SJCRH30 (cell line): ENCODE measurements at regions not wholly inside any gene's neighbourhood (a gene's known extent, or its start where the extent isn't known, plus 50 kb on each side); places are given as distances from the start of the nearest gene placed in this dataset.
"Not testable (repeated sequence)": the region's sequence is repeated elsewhere in the genome, so short reads cannot be mapped to it uniquely, and the experiment has no call there.

Experiments used
- DNase-seq, 2 experiments: peaks; one replicate each; pipeline ENCODE4 v3.0.0-alpha.2; 2015 to 2020
- H3K27ac ChIP-seq: fragments of 250-450 bp; sonication (Bioruptor Pico); 2 replicates; pipeline ENCODE4 v1.5.1; 2020; ENCODE audit warnings: mild to moderate bottlenecking, moderate library complexity
- H3K27me3 ChIP-seq: fragments of 250-450 bp; sonication (Bioruptor Pico); 2 replicates; pipeline ENCODE4 v1.5.1; 2020; ENCODE audit warnings: mild to moderate bottlenecking, moderate library complexity
- H3K36me3 ChIP-seq: fragments of 250-450 bp; sonication (Bioruptor Pico); 2 replicates; pipeline ENCODE4 v1.5.1; 2020; ENCODE audit warnings: mild to moderate bottlenecking, moderate library complexity
- H3K4me1 ChIP-seq: fragments of 250-450 bp; sonication (Bioruptor Pico); 2 replicates; pipeline ENCODE4 v1.5.1; 2020; ENCODE audit warnings: mild to moderate bottlenecking, moderate library complexity
- H3K4me3 ChIP-seq: fragments of 250-450 bp; sonication (Bioruptor Pico); 2 replicates; pipeline ENCODE4 v1.5.1; 2020; ENCODE audit warnings: mild to moderate bottlenecking, moderate library complexity
- H3K9me3 ChIP-seq: fragments of 250-450 bp; sonication (Bioruptor Pico); replicated peaks from 2 replicates; pipeline ENCODE4 v1.5.1; 2020; ENCODE audit warnings: mild to moderate bottlenecking, moderate library complexity

DNA sequence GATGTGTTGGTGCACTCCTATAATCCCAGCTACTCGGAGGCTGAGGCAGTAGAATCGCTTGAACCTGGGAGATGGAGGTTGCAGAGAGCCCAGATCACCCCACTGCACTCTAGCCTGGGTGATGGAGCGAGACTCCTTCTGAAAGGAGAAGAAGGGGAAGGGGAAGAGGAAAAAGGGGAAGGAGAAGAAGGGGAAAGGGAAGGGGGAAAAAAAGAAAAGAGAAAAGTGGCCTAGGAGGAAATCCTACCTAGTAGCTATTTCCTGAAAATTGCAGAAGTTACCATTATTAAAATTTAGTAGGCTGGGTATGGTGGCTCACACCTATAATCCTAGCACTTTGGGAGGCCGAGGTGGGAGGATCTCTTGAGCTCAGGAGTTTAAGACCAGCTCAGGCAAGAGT, 67.4 kb downstream of the ARRDC3 start:
- no peak overlapping the region for H3K4me3 ChIP-seq
- no peak overlapping the region for H3K27ac ChIP-seq
- no peaks in the 10 kb centered on the region for H3K27me3 ChIP-seq
- H3K36me3 ChIP-seq = no peaks in the 10 kb centered on the region
- peaks cover 44% of the 10 kb centered on the region for H3K4me1 ChIP-seq
- DNase-seq = no peak
- 0 out of 2 replicates have a peak, but pooled peaks cover 3% of the 10 kb centered on the region for H3K9me3 ChIP-seq

DNA sequence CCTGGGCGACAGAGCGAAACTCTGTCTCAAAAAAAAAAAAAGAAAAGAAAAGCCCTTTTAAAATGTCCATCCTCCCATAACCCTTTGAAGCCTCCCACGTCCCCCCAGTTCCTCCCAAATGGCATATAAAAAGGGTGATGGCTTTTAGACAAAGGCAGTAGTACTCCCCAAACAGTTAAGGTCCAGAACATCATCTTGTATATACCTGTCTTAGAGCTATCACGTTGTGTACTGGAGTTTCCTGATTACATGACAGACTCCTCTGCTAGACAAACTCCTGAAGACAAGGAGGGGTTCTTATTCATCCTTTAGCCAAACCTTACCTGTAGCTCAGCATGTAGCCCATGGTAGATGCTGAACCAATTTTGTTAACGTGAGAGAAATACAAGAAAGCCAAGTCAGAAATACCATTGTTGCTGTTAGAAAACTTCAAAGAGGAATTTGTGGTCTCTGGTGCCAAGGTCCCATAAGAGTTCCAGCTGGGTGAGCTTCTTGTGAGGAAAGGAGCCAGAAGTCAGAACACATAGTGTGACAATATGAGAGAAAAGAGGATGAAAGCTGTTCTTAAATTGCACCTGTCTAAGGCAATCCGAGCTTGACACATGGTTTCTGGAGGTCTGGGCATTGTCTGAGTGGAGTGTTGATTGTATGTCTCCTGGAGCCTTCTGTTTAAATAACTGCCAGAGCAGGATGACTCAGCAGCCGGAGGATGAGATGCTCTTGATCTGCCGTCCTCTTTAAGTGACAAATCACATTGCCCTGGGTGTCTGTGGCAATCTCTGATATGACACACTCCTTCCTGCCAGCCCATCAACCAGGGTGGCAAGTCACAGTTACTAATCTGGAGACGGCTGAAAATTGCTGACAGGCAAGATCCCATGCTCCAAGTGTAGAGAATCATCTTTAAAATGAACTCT, 69.1 kb downstream of the ARRDC3 start:
- Histone ChIP-seq H3K4me1 (peaks cover 44% of the 10 kb centered on the region), H3K36me3 (no peaks in the 10 kb centered on the region), H3K9me3 (no peaks in the 10 kb centered on the region), H3K27me3 (no peaks in the 10 kb centered on the region), H3K27ac (peak overlapping the region; percentile 78), H3K4me3 (peak overlapping the region; percentile 8)
- peak; percentile 82 to 90 for DNase-seq

DNA sequence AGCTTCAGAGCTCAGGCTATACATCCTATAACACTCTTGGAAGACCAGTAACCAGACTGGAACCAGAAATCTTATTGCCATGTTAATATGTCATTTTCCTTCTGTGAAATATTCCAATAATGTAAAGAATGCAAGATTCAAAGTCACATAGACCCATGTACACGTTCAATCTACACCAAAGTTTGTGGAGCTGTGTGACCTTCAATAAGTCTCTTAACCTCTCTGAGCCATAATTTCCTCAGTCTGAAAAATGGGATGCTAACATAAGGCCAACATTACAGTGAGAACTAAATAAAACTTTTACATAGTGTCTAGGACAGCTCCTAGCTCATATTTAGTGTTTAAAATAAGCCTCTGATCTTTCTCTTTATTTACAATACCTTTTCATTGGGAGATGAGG, 70.4 kb downstream of the ARRDC3 start:
- peaks cover 44% of the 10 kb centered on the region for H3K4me1 ChIP-seq
- peak overlapping the region; percentile 78 for H3K27ac ChIP-seq
- H3K9me3 ChIP-seq = no peaks in the 10 kb centered on the region
- no peak overlapping the region for H3K4me3 ChIP-seq
- H3K36me3 ChIP-seq = no peaks in the 10 kb centered on the region
- H3K27me3 ChIP-seq = no peaks in the 10 kb centered on the region
- DNase-seq = no peak

DNA sequence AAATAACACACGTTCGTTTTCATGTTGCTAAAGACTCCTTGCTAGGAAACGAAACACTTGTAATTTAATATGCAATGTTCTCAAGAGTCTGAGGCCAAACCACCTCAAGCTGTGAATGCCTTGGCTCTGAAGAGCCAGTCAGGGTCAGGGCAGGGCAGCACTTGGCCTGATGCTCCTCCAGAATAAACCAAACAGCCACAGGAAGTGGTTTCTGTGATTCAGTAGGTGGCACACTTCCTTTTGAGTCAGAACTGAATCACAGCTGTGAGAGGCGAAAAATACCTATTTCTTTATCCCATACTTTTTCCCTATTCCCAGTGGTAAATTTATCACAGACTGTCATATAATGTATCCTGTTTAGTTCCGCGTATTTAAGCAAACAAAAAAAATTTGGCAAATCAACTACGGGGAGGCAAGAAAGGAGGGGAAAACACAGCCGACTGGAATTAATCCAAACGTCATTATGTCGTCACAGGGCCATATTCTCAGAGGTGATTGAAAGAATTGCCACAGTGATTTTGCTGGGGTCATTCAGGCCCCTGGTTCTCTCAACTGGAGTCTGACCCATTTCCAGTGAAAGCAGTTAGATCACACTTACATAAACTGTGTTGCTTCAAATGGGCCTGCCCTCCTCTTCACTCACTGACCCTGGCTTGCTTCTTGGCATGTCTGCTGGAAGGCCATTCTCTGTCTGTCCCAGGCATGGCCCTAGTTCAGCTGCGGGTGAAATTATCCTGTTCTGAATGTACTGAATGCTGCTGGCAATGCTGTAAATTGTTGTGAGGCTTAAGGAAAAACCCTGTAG, 71.2 kb downstream of the ARRDC3 start:
- peak; percentile 73 to 85 for DNase-seq
- no peaks in the 10 kb centered on the region for H3K36me3 ChIP-seq
- H3K4me1 ChIP-seq = peaks cover 44% of the 10 kb centered on the region
- no peaks in the 10 kb centered on the region for H3K9me3 ChIP-seq
- peak overlapping the region; percentile 78 for H3K27ac ChIP-seq
- H3K4me3 ChIP-seq = peak overlapping the region; percentile 28
- no peaks in the 10 kb centered on the region for H3K27me3 ChIP-seq

DNA sequence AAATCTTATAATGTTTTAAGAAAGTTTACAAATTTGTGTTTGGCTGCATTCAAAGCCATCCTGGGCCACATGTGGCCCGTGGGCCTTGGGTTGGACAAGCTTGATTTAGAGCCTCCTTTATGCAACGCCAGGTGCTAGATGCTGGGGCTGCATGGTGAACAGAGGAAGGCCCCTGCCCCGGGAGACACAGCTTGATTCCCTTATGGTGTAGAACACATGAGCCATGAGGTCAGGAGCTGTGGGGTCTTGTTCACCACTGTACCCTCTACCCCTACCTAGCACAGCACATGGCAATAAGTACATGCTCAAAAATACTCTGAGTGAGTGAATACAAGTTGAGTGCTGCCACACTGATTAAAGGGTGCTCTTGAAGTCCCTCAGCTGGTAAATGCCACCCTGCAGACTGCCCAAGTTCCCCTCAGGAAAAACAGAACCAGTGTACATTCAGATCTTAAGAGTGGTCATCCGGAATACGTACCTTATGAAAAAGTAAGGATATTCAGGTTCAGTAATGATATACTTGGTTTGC, 71.9 kb downstream of the ARRDC3 start:
- Histone ChIP-seq H3K4me3 (peak overlapping the region; percentile 28; the same call in 1 of the 2 replicates), H3K36me3 (no peaks in the 10 kb centered on the region), H3K4me1 (peaks cover 44% of the 10 kb centered on the region), H3K27me3 (no peaks in the 10 kb centered on the region), H3K9me3 (no peaks in the 10 kb centered on the region), H3K27ac (peak overlapping the region; percentile 78)
- DNase-seq = peak; percentile 15 to 37

DNA sequence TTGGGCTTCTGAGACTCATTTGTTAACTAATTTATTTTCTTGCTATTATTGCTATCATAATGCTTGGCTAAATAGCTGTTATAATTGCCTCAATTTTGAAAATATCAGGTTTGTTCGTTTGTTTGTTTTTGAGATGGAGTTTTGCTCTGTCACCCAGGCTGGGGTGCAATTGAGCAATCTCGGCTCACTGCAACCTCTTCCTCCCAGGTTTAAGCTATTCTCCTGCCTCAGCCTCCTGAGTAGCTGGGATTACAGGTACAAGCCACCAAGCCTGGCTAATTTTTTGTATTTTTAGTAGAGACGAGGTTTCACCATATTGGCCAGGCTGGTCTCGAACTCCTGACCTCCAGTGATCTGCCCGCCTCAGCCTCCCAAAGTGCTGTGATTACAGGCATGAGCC, 75.0 kb downstream of the ARRDC3 start:
- H3K4me1 ChIP-seq = peaks cover 24% of the 10 kb centered on the region
- not testable (repeated sequence) for H3K27ac ChIP-seq, H3K9me3 ChIP-seq, H3K4me3 ChIP-seq, DNase-seq, H3K27me3 ChIP-seq, H3K36me3 ChIP-seq

DNA sequence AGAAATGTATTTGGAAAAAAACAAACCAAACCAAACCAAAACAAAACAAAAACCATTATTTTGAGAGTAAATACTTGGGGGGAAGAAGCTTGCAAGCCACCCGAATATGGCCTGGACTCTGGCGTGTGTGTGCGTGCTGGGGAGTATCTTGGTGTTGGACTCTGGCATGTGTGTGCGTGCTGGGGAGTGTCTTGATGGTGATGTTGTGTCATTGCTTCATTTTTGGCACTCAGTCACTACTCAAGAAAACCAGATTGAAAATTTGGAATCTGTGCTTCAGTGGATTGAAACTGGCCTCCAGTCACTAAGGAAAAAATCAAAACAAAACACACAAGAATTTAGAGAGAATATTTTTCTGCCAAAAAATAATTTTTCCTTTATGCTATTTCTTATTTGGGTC, 76.1 kb downstream of the ARRDC3 start:
- H3K27ac ChIP-seq = no peak overlapping the region
- no peak for DNase-seq
- H3K4me1 ChIP-seq = peaks cover 13% of the 10 kb centered on the region
- no peaks in the 10 kb centered on the region for H3K9me3 ChIP-seq
- no peak overlapping the region for H3K4me3 ChIP-seq
- H3K27me3 ChIP-seq = no peaks in the 10 kb centered on the region
- H3K36me3 ChIP-seq = no peaks in the 10 kb centered on the region

DNA sequence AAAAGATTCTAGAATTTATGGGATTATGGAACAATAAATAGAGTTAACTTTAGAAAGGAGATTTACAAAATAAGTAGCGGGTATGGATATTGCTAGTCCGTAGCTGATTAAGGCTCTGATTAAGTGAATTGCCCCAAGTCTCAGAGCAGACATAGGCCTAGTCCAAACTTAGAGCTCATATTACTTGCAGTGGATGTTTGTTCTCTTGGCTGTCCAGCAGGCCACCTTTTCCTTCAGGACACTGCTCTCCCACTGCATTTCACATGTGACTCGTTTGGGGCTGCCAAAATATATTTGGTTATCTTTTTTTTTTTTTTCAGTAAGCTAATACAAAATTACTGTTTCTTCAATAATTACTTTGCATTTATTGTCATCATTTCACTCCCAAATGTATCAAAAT, 76.6 kb downstream of the ARRDC3 start:
- H3K4me3 ChIP-seq = no peak overlapping the region
- DNase-seq = peak in 1 of 2 experiments; percentile 28
- H3K9me3 ChIP-seq = no peaks in the 10 kb centered on the region
- H3K36me3 ChIP-seq = no peaks in the 10 kb centered on the region
- H3K27me3 ChIP-seq = no peaks in the 10 kb centered on the region
- H3K27ac ChIP-seq = no peak overlapping the region
- peaks cover 8% of the 10 kb centered on the region for H3K4me1 ChIP-seq

DNA sequence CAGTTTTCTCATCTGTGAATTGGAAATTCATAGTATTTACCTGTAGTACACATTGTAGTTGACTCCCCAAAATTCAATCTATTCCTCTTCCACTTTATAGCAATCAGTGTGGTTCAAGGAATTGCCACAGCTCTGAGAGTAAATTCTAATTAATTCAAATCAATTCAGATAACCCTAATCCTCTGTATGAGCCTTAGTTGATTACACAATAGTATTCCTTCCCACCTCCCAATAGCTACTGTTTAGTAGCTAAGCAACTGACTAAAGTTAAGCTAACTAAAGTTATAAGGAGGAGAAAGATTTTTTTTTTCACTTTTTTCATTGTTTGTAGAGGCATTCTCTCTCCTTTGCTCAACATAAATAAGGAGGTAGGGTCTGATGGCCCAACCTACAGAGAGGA, 77.5 kb downstream of the ARRDC3 start:
- DNase-seq = no peak
- no peaks in the 10 kb centered on the region for H3K9me3 ChIP-seq
- H3K36me3 ChIP-seq = no peaks in the 10 kb centered on the region
- no peaks in the 10 kb centered on the region for H3K27me3 ChIP-seq
- no peak overlapping the region for H3K27ac ChIP-seq
- H3K4me1 ChIP-seq = no peaks in the 10 kb centered on the region
- no peak overlapping the region for H3K4me3 ChIP-seq

DNA sequence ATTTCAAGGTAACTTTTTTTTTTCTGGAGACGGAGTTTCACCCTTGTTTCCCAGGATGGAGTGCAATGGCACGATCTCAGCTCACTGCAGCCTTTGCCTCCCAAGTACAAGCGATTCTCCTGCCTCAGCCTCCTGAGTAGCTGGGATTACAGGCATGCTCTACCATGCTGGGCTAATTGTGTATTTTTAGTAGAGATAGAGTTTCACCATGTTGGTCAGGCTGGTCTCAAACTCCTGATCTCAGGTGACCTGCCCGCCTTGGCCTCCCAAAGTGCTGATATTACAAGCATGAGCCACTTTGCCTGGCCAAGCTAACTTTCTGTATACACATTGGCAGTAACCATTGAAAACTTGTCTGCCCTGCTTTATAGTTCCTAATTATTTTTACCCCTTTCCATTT, 79.1 kb downstream of the ARRDC3 start:
- H3K27me3 ChIP-seq, DNase-seq, H3K9me3 ChIP-seq, H3K27ac ChIP-seq, H3K36me3 ChIP-seq, H3K4me3 ChIP-seq, H3K4me1 ChIP-seq: not testable (repeated sequence)

DNA sequence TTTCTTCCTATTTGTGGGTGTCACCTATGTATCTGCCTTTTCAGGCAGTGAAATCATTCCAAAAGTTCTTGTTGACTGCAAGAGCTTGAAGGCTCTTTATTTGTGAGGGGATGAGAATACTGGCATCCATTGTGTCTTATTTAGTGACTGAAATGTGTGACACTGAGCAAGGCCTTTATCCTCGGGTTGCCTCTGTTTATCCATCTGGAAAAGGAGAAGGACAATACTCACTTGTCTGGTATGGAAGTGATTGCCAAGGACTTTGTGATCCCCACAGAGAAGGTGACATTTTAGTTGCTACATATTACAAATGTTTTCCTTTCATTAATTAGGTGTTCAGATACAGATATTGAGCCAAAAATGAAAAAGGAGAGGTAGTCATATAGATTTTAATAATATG, 80.2 kb downstream of the ARRDC3 start:
- Histone ChIP-seq H3K27me3 (no peaks in the 10 kb centered on the region), H3K36me3 (no peaks in the 10 kb centered on the region), H3K27ac (no peak overlapping the region), H3K4me3 (no peak overlapping the region), H3K9me3 (no peaks in the 10 kb centered on the region), H3K4me1 (no peaks in the 10 kb centered on the region)
- DNase-seq = no peak

DNA sequence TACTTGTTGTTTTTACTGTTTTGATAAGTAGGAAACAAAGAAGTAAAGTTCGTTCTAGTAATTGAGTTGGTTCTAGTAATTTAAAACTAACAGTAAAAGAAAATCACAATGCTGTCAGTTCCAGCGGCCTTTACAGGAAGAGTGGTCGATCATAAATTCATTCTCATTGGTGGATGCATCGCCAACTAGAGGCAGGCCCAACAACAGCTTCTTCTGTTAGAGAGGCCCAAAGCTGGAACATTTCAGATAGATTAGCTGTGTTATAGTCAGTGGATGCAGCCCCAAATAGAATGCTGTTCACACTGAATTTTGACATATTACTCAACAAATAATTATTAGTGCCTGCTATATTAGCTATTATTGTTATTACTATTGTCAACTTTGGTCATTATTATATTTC, 80.8 kb downstream of the ARRDC3 start:
- Histone ChIP-seq H3K36me3 (no peaks in the 10 kb centered on the region), H3K9me3 (no peaks in the 10 kb centered on the region), H3K27ac (no peak overlapping the region), H3K4me1 (no peaks in the 10 kb centered on the region), H3K4me3 (no peak overlapping the region), H3K27me3 (no peaks in the 10 kb centered on the region)
- no peak for DNase-seq

DNA sequence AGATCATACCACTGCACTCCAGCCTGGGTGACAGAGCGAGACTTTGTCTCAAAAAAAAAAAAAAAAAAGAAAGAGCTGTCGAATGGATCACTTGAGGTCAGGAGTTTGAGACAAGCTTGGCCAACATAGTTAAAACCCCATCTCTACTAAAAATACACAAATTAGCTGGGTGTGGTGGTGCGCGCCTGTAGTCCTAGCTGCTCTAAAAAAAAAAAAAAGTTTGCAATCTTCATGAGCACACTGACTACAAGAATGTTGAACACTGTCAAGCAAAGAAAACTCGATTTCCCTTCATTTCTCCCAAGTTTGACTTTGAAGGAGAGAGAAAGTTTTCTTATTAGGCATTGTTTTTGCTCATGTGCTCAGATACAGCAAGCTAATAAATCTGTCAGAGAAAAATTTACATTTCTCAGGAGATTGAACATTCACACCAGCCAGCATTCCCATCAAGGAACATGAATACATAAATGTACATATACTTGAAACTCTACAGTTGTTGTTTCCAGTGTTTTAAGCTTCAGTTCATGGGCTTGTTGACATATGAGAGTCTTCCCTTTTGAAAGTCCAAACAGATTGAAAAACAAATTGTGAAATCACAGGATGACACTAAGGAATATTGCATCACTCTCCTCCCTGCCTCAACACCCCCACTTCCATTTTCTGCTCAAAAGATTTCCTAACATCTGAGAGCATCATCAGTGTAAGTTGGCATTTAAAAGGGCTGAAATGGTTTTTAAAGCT, 81.8 kb downstream of the ARRDC3 start:
- Histone ChIP-seq H3K36me3 (no peaks in the 10 kb centered on the region), H3K9me3 (no peaks in the 10 kb centered on the region), H3K4me1 (no peaks in the 10 kb centered on the region), H3K27me3 (no peaks in the 10 kb centered on the region), H3K27ac (no peak overlapping the region), H3K4me3 (no peak overlapping the region)
- no peak for DNase-seq

DNA sequence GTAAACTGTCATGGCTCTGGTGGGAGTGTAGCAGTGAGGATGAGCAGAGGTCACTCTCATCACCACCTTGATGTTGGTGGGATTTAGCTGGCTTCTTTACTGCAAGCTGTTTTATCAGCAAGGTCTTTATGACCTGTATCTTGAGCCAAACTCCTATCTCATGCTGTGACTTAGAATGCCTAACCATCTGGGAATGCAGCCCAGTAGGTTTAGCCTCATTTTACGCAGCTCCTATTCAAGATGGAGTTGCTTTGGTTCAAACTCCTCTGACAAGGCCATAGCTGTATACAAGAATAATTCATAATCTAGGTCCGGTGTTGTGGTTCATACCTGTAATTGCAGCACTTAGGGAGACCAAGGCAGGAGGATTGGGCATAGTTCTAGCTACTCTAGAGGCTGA, 85.1 kb downstream of the ARRDC3 start:
- Histone ChIP-seq H3K27me3 (no peaks in the 10 kb centered on the region), H3K27ac (no peak overlapping the region), H3K36me3 (no peaks in the 10 kb centered on the region), H3K9me3 (no peaks in the 10 kb centered on the region), H3K4me1 (peaks cover 13% of the 10 kb centered on the region), H3K4me3 (no peak overlapping the region)
- no peak for DNase-seq
